Testis (tissue), 2 donors: ENCODE measurements at regions not wholly inside any gene's neighbourhood (a gene's known extent, or its start where the extent isn't known, plus 50 kb on each side); places are given as distances from the start of the nearest gene placed in this dataset.
"Not testable (repeated sequence)": the region's sequence is repeated elsewhere in the genome, so short reads cannot be mapped to it uniquely, and the experiment has no call there.

Experiments used
- DNase-seq: peaks from one replicate; pipeline ENCODE4 v3.0.0-alpha.2; 2019
- H3K27ac ChIP-seq, 2 donors: fragments of 200-600 bp; sonication (generic); one replicate each; pipeline ENCODE4 v1.5.1; 2019
- H3K27me3 ChIP-seq: fragments of 200-600 bp; sonication (generic); one replicate; pipeline ENCODE4 v1.5.1; 2019
- H3K36me3 ChIP-seq: fragments of 200-600 bp; sonication (generic); one replicate; pipeline ENCODE4 v1.5.1; 2017; ENCODE audit warnings: low read depth; ENCODE audit errors: missing control alignments
- H3K4me1 ChIP-seq: fragments of 200-600 bp; sonication (generic); one replicate; pipeline ENCODE4 v1.5.1; 2019
- H3K4me3 ChIP-seq, 2 donors: fragments of 200-600 bp; sonication (generic); one replicate each; pipeline ENCODE4 v1.5.1; 2017 to 2019
- H3K9me3 ChIP-seq: fragments of 200-600 bp; sonication (generic); one replicate; pipeline ENCODE4 v1.5.1; 2017
- POLR2A ChIP-seq: fragments of 450-650 bp; IDR thresholded peaks from one replicate; pipeline ENCODE4 v1.6.1; 2017; ENCODE audit warnings: antibody characterized with exemption, mild to moderate bottlenecking, moderate library complexity
- WGBS, 2 donors: methylation state at CpG; one replicate each; pipeline ENCODE4 v1.1.5; 2018; 5-methylcytosine and 5-hydroxymethylcytosine counted together
- intact Hi-C: fragments of 100-400 bp; cut with DNase I; formaldehyde crosslinking; loops from one replicate; pipeline ENCODE4 v1.15.1; 2023; ENCODE audit warnings: low total_unique reads
- TF ChIP-seq, protein P1 (sequence below), 3 experiments: fragments of 450-650 bp in 2 of 3; fragments of 200-600 bp in 1 of 3; sonication (generic) in 1 of 3; IDR thresholded peaks; one replicate each; pipeline ENCODE4 v1.5.1; 2016 to 2019; ENCODE audit warnings: antibody characterized with exemption in 3 of 3, mild to moderate bottlenecking in 2 of 3, moderate library complexity in 1 of 3

DNA sequence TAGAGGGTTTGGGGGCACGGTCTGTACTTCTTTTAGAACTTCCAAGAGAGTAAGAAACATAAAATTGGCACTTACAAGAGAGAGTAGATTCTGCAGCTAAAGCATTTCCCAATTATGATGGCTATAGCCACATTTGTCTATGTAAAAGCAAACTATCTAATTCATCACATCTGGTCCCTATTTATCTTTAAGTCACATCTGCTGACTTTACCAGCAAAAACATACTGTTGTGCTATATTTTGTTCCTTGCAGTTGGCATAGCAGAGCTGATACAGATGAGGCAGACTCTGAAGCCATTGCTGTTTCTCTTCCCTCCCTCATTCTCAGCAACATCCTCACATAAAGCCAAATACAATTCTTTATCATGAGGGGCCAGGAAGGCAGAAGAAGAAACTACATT, 1533.5 kb upstream of the RAG2 start:
- TF ChIP-seq, protein P1, sequence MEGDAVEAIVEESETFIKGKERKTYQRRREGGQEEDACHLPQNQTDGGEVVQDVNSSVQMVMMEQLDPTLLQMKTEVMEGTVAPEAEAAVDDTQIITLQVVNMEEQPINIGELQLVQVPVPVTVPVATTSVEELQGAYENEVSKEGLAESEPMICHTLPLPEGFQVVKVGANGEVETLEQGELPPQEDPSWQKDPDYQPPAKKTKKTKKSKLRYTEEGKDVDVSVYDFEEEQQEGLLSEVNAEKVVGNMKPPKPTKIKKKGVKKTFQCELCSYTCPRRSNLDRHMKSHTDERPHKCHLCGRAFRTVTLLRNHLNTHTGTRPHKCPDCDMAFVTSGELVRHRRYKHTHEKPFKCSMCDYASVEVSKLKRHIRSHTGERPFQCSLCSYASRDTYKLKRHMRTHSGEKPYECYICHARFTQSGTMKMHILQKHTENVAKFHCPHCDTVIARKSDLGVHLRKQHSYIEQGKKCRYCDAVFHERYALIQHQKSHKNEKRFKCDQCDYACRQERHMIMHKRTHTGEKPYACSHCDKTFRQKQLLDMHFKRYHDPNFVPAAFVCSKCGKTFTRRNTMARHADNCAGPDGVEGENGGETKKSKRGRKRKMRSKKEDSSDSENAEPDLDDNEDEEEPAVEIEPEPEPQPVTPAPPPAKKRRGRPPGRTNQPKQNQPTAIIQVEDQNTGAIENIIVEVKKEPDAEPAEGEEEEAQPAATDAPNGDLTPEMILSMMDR (IDR thresholded peaks at IDR 0.05), result no peak
- no peak for TF ChIP-seq POLR2A
- WGBS, 2 donors, result 59 to 68% methylated on average over 1 of the region's 1 CpG

DNA sequence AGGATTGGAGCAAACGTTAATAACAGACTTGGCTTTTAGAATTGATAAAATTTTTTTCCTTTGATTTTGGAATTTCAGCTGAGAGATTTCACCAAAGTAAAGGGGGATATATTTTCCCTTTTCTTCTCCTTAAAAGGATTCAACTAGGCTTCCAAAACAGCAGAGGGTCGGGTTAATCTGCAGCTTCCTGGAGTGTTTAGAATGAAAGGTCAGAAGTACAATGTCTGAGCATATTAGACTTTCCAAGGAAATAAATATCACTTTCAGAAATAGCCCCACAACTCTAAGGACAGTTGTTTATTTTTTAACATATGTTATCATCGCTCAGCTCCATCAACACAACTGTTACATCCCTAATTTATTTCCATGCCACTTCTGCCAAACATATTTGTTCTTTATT, 1532.9 kb upstream of the RAG2 start:
- no peak overlapping the region for H3K4me3 ChIP-seq
- no peaks in the 10 kb centered on the region for H3K9me3 ChIP-seq
- H3K27me3 ChIP-seq, result no peaks in the 10 kb centered on the region
- intact Hi-C loops, result no loop called here
- H3K27ac ChIP-seq, result no peak overlapping the region
- TF ChIP-seq, protein P1 (IDR thresholded peaks at IDR 0.05), result no peak
- TF ChIP-seq POLR2A, result no peak
- DNase-seq, result no peak
- WGBS, 2 donors, result 40 to 41% methylated on average over 3 of the region's 3 CpGs
- no peaks in the 10 kb centered on the region for H3K4me1 ChIP-seq
- H3K36me3 ChIP-seq, result no peaks in the 10 kb centered on the region

More for the DNA sequence above, 1533.5 kb upstream of the RAG2 start:
- no peaks in the 10 kb centered on the region for H3K36me3 ChIP-seq
- H3K4me1 ChIP-seq, result no peaks in the 10 kb centered on the region
- no peaks in the 10 kb centered on the region for H3K27me3 ChIP-seq
- H3K27ac ChIP-seq, result no peak overlapping the region
- H3K4me3 ChIP-seq, result no peak overlapping the region
- H3K9me3 ChIP-seq, result no peaks in the 10 kb centered on the region
- intact Hi-C loops, result no loop called here
- no peak for DNase-seq

DNA sequence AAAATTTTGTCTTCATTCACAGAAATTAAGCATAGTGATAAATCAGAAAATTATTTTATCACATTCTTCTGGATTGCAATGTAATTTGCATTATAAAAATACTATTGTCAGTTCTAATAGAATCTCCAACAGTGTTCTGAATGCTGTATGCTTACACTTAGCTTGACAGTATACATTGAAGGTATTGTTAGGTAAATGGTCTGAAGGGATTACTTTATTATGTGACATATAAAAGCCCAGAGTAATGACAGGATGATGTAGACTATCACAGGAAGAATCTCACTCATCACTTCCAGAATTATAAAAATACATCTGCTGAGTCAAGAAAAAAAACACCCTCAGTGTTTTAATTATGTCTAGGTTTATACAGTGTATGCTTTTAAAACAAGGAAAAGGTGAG, 1532.5 kb upstream of the RAG2 start:
- Histone ChIP-seq H3K4me1 (no peaks in the 10 kb centered on the region), H3K9me3 (no peaks in the 10 kb centered on the region), H3K36me3 (no peaks in the 10 kb centered on the region), H3K27me3 (no peaks in the 10 kb centered on the region), H3K27ac (no peak overlapping the region), H3K4me3 (no peak overlapping the region)
- TF ChIP-seq POLR2A, result no peak
- TF ChIP-seq, protein P1 (IDR thresholded peaks at IDR 0.05), result no peak
- DNase-seq, result no peak
- intact Hi-C loops, result no loop called here

DNA sequence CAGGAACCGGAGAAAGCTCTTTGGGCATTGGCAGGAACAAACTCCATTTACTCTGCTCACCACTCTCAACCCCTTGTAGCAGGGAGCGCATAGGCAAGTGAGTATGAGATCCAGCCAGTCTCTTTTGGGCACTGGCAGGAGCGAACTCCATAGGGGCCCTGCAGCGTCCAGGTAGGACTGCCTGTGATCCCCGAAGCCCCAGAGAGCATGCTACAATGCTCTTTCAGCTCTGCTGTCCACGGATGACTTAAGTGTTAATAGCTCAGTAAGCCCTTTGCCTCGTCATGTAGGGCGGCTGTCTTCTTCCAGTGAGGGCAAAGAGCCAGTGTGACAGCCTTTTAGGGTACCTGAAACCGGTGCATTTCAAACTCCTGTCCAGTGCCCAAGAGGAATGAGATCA, 1525.6 kb upstream of the RAG2 start:
- intact Hi-C loops, result no loop called here
- no peak overlapping the region for H3K4me3 ChIP-seq
- H3K27ac ChIP-seq, result no peak overlapping the region
- TF ChIP-seq, protein P1 (IDR thresholded peaks at IDR 0.05), result no peak
- TF ChIP-seq POLR2A, result no peak
- no peaks in the 10 kb centered on the region for H3K27me3 ChIP-seq
- DNase-seq, result no peak
- H3K9me3 ChIP-seq, result no peaks in the 10 kb centered on the region
- H3K36me3 ChIP-seq, result no peaks in the 10 kb centered on the region
- H3K4me1 ChIP-seq, result no peaks in the 10 kb centered on the region
- WGBS, 2 donors, result 56 to 72% methylated on average over 9 of the region's 9 CpGs

DNA sequence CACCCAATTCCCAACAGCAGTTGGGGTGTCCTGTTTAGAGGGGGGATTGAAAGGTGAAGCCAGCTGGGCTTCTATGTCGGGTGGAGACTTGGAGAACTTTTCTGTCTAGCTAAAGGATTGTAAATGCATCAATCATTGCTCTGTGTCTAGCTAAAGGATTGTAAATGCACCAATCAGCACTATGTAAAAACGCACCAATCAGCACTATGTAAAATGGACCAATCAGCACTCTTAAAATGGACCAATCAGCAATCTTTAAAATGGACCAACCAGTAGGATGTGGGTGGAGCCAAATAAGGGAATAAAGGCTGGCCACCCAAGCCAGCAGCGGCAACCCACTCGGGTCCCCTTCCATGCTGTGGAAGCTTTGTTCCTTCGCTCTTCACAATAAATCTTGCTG, 1518.6 kb upstream of the RAG2 start:
- H3K36me3 ChIP-seq, H3K27ac ChIP-seq, DNase-seq, H3K4me1 ChIP-seq, intact Hi-C loops, H3K9me3 ChIP-seq, H3K4me3 ChIP-seq, H3K27me3 ChIP-seq: not testable (repeated sequence)
- 90 to 96% methylated on average over 5 of the region's 5 CpGs for WGBS, 2 donors

DNA sequence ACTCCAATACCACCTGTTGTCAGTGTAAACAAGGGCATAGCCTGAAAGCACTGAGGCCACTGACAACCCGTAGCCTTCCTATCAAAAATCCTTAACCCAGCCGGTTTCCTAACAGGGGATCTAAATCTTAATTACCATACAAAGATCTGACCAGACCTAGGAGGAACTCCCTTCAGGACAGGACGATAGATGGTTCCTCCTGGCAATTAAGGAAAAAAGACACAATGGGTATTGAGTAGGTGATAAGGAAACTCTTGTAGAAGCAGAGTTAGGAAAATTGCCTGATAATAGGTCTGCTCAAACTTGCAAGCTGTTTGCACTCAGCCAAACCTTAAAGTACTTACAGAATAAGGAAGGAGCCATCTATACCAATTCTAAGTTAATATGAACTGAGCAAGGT, 1517.3 kb upstream of the RAG2 start:
- WGBS, 2 donors, result 66 to 73% methylated on average over 3 of the region's 3 CpGs
- H3K27me3 ChIP-seq, H3K9me3 ChIP-seq, H3K4me3 ChIP-seq, H3K4me1 ChIP-seq, intact Hi-C loops, H3K27ac ChIP-seq, H3K36me3 ChIP-seq, DNase-seq: not testable (repeated sequence)
